Hypothalamus (tissue), 51 donors: ENCODE measurements at regions not wholly inside any gene's neighbourhood (a gene's known extent, or its start where the extent isn't known, plus 50 kb on each side); places are given as distances from the start of the nearest gene placed in this dataset.
"Not testable (repeated sequence)": the region's sequence is repeated elsewhere in the genome, so short reads cannot be mapped to it uniquely, and the experiment has no call there.

Experiments used
- DNase-seq, 51 donors: peaks; one replicate each; lab custom pipeline; 2025; lab: John Stamatoyannopoulos, UW

- not testable (repeated sequence) for DNase-seq
These were observed 258.9 kb upstream of the TGIF2LY start for GRCh38 chrY:3319988-3320387.

GRCh38 chrY:3367535-3367934 lies 211.3 kb upstream of the TGIF2LY start:
- DNase-seq = not testable (repeated sequence)

GRCh38 chrY:3368459-3368858 lies 210.4 kb upstream of the TGIF2LY start:
- DNase-seq = not testable (repeated sequence)

- DNase-seq = not testable (repeated sequence)
These were observed 187.4 kb upstream of the TGIF2LY start for GRCh38 chrY:3391508-3391907.

GRCh38 chrY:3404241-3404640 lies 174.6 kb upstream of the TGIF2LY start:
- DNase-seq = not testable (repeated sequence)

GRCh38 chrY:3405585-3405984 lies 173.3 kb upstream of the TGIF2LY start:
- DNase-seq = not testable (repeated sequence)

GRCh38 chrY:3406896-3407452 lies 171.9 kb upstream of the TGIF2LY start:
- DNase-seq = not testable (repeated sequence)

GRCh38 chrY:3410322-3410892 lies 168.5 kb upstream of the TGIF2LY start:
- not testable (repeated sequence) for DNase-seq
